CD4-positive, alpha-beta T cell treated with Interleukin-4 for 1 hour (primary cell): ENCODE measurements at regions not wholly inside any gene's neighbourhood (a gene's known extent, or its start where the extent isn't known, plus 50 kb on each side); places are given as distances from the start of the nearest gene placed in this dataset.

Experiments used
- DNase-seq, 2 donors: peaks; one replicate each; pipeline ENCODE4 v3.0.0-alpha.2; 2020 to 2022

GRCh38 chr3:194280777-194281176 is 70.4 kb downstream of the CPN2 start:
- DNase-seq, result no peak

DNA sequence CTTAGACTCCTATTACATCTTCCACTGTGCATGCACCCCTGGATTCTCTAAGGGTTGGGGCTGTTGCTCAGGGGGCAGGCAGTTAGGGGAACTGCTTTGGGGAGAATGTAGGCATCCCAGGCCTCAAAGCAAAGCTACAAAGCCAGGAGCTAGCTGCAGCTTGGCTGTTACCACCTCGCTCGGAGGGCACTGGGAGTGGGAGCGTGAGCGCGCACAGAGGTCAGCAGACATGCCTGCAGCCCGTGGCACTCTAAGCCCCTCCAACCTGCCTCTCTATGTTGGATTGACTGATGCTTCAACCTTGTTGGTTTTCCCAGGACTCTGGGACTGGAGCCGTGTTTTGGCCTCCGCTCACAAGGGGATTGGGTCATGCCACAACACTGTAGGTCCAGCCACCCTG is 69.8 kb downstream of the CPN2 start:
- DNase-seq, result no peak

- DNase-seq, result no peak
Measured at GRCh38 chr3:194281766-194282165, 69.4 kb downstream of the CPN2 start.

GRCh38 chr3:194282436-194283122 is 68.5 kb downstream of the CPN2 start:
- no peak for DNase-seq

DNA sequence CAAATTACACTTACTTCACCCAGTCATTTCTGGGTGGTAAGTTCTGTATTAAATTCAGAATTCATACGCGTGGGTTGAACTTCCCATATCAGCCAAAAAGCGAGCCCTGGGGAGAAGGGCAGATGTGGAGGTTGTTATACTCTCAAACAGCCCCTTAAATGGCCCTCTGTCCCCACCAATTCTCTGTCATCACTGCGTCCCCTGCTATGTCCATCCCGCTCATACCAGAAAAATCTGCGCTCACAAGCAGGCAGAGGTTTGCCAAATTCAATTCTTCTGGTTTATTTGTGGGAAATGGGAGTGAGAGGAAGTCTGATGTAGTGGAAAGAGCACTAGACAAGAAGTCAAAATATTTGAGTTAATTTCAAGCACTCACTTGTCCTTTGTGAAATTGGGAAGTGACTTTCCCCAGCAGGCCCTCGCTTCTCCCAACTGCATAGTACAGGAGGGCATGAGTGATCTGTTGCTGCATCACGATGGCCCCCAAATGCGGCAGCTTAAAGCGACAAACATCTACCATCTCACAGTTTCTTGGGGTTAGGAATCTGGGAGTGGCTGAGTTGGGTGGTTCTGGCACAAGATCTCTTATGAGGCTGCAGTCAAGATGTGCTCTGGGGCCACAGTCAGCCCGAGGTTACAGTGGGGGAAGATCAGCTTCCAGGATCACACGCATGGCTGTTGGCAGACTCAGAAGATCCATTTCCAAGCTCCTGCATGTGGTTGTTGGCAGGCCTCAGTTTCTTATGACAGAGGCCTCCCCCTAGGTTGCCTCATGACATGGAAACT is 67.7 kb downstream of the CPN2 start:
- no peak for DNase-seq

DNA sequence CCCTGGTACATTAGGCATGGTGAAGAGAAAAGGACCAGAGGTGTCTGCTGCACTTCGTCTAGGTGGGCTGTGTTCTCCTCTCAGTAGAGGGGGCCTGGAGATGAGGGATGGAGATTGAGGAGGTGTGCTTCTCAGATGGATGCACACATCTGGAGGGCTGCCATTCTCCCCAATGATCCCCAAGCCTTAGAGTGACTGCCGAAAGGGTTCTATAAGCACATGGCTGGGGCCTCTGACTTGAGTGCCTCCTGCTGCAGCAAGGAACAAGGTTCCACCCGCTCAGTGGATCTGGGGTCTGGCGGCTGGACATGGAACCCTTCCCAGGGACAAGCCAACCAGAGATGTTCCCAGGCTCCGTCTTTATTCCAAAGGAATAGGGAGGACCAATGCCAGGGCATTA is 66.8 kb downstream of the CPN2 start:
- DNase-seq, result no peak

DNA sequence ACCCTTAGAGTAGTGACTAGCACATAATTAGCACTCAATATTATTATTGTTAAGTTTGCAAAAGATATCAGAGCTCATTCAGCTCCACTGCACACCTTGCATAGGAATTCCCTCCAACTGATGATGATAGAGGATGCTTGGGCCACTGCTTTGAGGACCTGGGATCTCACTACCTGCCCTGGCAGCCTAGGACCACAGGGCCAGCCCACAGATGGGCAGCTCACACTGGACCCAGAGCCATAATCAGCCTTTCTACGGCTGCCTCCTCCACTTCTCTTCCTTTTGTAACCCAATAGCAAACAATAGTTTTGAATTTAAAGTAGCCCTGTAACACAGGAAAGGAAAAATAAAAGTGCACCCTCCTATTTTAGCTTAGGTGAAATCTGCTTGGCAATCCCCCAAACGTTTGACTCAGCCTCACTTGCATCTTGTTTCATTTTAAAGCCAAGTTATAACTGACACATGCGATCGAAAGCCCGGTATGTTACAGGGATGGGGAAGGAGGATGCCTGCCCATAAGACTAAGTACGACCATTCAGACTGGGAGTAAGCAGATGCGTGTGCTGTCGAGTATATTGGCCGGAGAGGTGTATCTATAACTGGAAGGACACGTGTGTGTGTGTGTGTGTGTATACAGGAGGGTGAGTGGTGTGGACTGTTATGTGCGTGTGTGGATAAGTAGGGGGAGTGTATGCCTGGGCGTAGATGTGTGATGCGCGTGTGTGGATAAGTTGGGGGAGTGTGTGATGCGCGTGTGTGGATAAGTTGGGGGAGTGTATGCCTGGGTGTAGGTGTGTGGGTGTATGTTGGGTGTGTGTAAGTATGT is 65.9 kb downstream of the CPN2 start:
- DNase-seq, result no peak

DNA sequence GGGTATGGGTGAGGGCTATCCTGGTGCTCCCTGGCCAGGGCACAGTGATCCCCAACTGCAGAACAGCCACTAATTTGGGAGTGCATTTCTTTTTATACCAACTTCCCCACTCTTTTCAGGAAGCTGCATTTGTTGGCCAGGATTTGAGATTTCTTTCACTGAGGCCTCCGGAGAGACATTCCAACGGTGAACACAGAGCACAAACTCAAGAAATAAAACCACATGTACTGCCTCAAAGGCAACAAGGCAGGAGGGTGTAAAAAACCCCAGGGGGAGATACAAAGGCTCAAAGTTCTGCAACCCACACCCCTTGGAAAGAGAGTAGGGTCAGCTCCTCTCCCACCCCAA is 65.3 kb downstream of the CPN2 start:
- no peak for DNase-seq

DNA sequence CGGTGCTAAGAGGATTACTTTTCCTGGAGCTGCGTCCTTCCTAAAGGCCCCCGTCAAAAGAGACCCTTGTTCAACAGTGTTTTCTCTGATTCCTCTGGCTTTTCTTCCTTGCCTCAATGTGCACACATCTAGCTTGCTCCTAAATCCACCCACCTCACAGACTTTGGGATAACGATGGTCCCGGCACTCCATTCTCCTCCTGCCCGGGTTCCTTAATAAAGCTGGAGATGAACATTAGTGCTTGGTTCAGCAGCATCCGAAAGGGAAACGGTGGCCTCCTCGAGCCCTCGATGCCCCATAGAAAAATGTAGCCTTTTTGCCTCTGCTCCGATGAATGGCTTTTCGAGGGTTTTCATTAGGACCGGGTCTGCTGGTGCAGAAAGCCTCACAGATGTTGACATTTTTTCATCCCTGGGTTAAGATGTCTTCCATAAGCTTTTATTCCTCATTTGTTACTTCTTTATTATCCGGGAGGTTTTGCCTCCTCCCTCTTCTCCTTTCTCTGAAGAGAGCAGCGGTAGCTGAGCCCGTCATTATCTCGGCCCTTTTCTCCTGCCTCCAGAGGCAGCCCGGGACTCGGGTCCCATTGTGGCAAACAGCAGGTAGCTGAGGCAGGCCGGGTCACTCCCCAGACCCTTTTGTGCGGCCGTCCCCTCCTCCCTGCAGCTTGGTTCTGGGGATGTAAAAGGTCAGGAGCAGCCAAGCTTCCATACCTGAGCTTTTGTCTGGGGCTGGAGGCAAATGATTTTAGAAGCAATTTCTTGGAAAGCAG is 64.6 kb downstream of the CPN2 start:
- DNase-seq, result no peak

- no peak for DNase-seq
Measured at GRCh38 chr3:194287374-194287773, 63.8 kb downstream of the CPN2 start.

GRCh38 chr3:194287977-194288706 is 63.0 kb downstream of the CPN2 start:
- DNase-seq, result no peak
